Loucy (cell line): ENCODE measurements at regions not wholly inside any gene's neighbourhood (a gene's known extent, or its start where the extent isn't known, plus 50 kb on each side); places are given as distances from the start of the nearest gene placed in this dataset.

Source experiments
- H2AFZ ChIP-seq: fragments of 200-600 bp; sonication (generic); 2 replicates; pipeline ENCODE4 v1.6.0; 2016; ENCODE audit warnings: antibody characterized with exemption, mild to moderate bottlenecking, low read length, moderate library complexity
- H3F3A ChIP-seq: fragments of 200-600 bp; 2 replicates; pipeline ENCODE4 v1.6.0; 2016; ENCODE audit warnings: antibody characterized with exemption, low read depth, mild to moderate bottlenecking
- H3K27me3 ChIP-seq: fragments of 200-600 bp; sonication (generic); 2 replicates; pipeline ENCODE4 v1.6.1; 2014; ENCODE audit warnings: low read length, mild to moderate bottlenecking; ENCODE audit not compliant: insufficient read depth, poor library complexity, severe bottlenecking
- H3K36me3 ChIP-seq: fragments of 200-600 bp; sonication (generic); 2 replicates; pipeline ENCODE4 v1.6.1; 2016; ENCODE audit warnings: low read length; ENCODE audit not compliant: insufficient read depth
- H3K4me1 ChIP-seq: fragments of 200-600 bp; sonication (generic); 2 replicates; pipeline ENCODE4 v1.5.1; 2014; ENCODE audit warnings: low read length, mild to moderate bottlenecking; ENCODE audit not compliant: insufficient read depth, poor library complexity, severe bottlenecking
- H3K4me2 ChIP-seq: fragments of 200-600 bp; sonication (generic); 2 replicates; pipeline ENCODE4 v1.6.0; 2014; ENCODE audit warnings: antibody characterized with exemption, low read length, low read depth, mild to moderate bottlenecking; ENCODE audit not compliant: poor library complexity, severe bottlenecking
- H3K4me3 ChIP-seq: fragments of 200-600 bp; sonication (generic); 2 replicates; pipeline ENCODE4 v1.5.1; 2014; ENCODE audit warnings: low read length, mild to moderate bottlenecking, mixed read lengths; ENCODE audit not compliant: poor library complexity, severe bottlenecking
- H3K79me2 ChIP-seq: fragments of 200-600 bp; sonication (generic); 2 replicates; pipeline ENCODE4 v1.6.1; 2014; ENCODE audit warnings: low read length; ENCODE audit not compliant: insufficient read depth
- H3K9ac ChIP-seq: fragments of 200-600 bp; sonication (generic); 2 replicates; pipeline ENCODE4 v1.6.0; 2014; ENCODE audit warnings: mild to moderate bottlenecking, low read depth, low read length, moderate library complexity; ENCODE audit not compliant: poor library complexity, severe bottlenecking
- H3K9me2 ChIP-seq: fragments of 200-600 bp; sonication (generic); replicated peaks from 2 replicates; pipeline ENCODE4 v1.6.1; 2016; ENCODE audit warnings: low read depth, low read length, mixed read lengths
- H3K9me3 ChIP-seq: fragments of 200-600 bp; sonication (generic); 2 replicates; pipeline ENCODE4 v1.6.1; 2014; ENCODE audit warnings: mild to moderate bottlenecking, antibody characterized with exemption, low read length, low read depth; ENCODE audit not compliant: insufficient read depth
- H4K20me1 ChIP-seq: fragments of 200-600 bp; sonication (generic); 2 replicates; pipeline ENCODE4 v1.6.0; 2014; ENCODE audit warnings: antibody characterized with exemption, low read length, mild to moderate bottlenecking; ENCODE audit not compliant: insufficient read depth, poor library complexity, severe bottlenecking
- CTCF ChIP-seq: fragments of 200-600 bp; sonication (generic); conservative IDR thresholded peaks from 2 replicates; pipeline ENCODE4 v1.5.1; 2014; ENCODE audit warnings: mild to moderate bottlenecking, antibody characterized with exemption, low read length
- EZH2phosphoT487 ChIP-seq: fragments of 200-600 bp; IDR thresholded peaks from 2 replicates; pipeline ENCODE4 v1.6.1; 2018; ENCODE audit warnings: antibody characterized with exemption, mild to moderate bottlenecking, moderate library complexity, borderline replicate concordance

- Histone ChIP-seq H4K20me1 (no peaks in the 10 kb centered on the region), H3K9me2 (no peaks in the 10 kb centered on the region), H3F3A (no peaks in the 10 kb centered on the region), H3K4me3 (no peak overlapping the region), H3K9me3 (no peaks in the 10 kb centered on the region), H3K9ac (no peak overlapping the region), H3K27me3 (no peaks in the 10 kb centered on the region), H3K79me2 (no peaks in the 10 kb centered on the region), H3K36me3 (no peaks in the 10 kb centered on the region), H3K4me1 (no peaks in the 10 kb centered on the region), H2AFZ (no peak overlapping the region), H3K4me2 (no peak overlapping the region)
- TF ChIP-seq EZH2phosphoT487 = no peak
- no peak for TF ChIP-seq CTCF
Measured at GRCh38 chr3:168469436-168469835, 373.7 kb upstream of the GOLIM4 start.

GRCh38 chr3:168467115-168467714, 371.5 kb upstream of the GOLIM4 start:
- H2AFZ ChIP-seq = 0 out of 2 replicates have a peak overlapping the region, but pooled peaks have one; percentile 37

GRCh38 chr3:168461793-168462192, 366.1 kb upstream of the GOLIM4 start:
- Histone ChIP-seq H3K9me2 (no peaks in the 10 kb centered on the region), H4K20me1 (no peaks in the 10 kb centered on the region), H3F3A (no peaks in the 10 kb centered on the region), H3K4me3 (no peak overlapping the region), H3K36me3 (no peaks in the 10 kb centered on the region), H3K27me3 (no peaks in the 10 kb centered on the region), H3K9ac (no peak overlapping the region), H2AFZ (no peak overlapping the region), H3K79me2 (no peaks in the 10 kb centered on the region), H3K9me3 (no peaks in the 10 kb centered on the region), H3K4me2 (no peak overlapping the region), H3K4me1 (no peaks in the 10 kb centered on the region)
- TF ChIP-seq CTCF = no peak
- no peak for TF ChIP-seq EZH2phosphoT487

More at GRCh38 chr3:168467115-168467714, 371.5 kb upstream of the GOLIM4 start:
- Histone ChIP-seq H3K79me2 (no peaks in the 10 kb centered on the region), H3K9ac (no peak overlapping the region), H3K4me1 (no peaks in the 10 kb centered on the region), H3K4me2 (peak overlapping the region; percentile 18), H4K20me1 (no peaks in the 10 kb centered on the region), H3K9me3 (no peaks in the 10 kb centered on the region), H3K9me2 (no peaks in the 10 kb centered on the region), H3F3A (no peaks in the 10 kb centered on the region), H3K4me3 (peak overlapping the region; percentile 28), H3K27me3 (no peaks in the 10 kb centered on the region), H3K36me3 (no peaks in the 10 kb centered on the region)
- TF ChIP-seq EZH2phosphoT487 = no peak
- TF ChIP-seq CTCF = peak; percentile 64
